Ovary (tissue), 3 donors: ENCODE measurements at regions not wholly inside any gene's neighbourhood (a gene's known extent, or its start where the extent isn't known, plus 50 kb on each side); places are given as distances from the start of the nearest gene placed in this dataset.

Source experiments
- POLR2A ChIP-seq: fragments of 450-650 bp; IDR thresholded peaks from one replicate; pipeline ENCODE4 v1.6.1; 2017; ENCODE audit warnings: antibody characterized with exemption, mild to moderate bottlenecking, moderate library complexity
- TF ChIP-seq, protein P1 (sequence below), 3 donors: fragments of 450-650 bp in 2 of 3; fragments of 200-600 bp in 1 of 3; IDR thresholded peaks; one replicate each; pipeline versions ENCODE4 v1.5.1 to v1.8.0; 2016 to 2022; ENCODE audit warnings: antibody characterized with exemption in 3 of 3, mild to moderate bottlenecking in 1 of 3
- donor health status: DM: no; HTN: no; CAD: no.

GRCh38 chr20:41770965-41771364, 152.8 kb upstream of the CHD6 start:
- TF ChIP-seq, protein P1, sequence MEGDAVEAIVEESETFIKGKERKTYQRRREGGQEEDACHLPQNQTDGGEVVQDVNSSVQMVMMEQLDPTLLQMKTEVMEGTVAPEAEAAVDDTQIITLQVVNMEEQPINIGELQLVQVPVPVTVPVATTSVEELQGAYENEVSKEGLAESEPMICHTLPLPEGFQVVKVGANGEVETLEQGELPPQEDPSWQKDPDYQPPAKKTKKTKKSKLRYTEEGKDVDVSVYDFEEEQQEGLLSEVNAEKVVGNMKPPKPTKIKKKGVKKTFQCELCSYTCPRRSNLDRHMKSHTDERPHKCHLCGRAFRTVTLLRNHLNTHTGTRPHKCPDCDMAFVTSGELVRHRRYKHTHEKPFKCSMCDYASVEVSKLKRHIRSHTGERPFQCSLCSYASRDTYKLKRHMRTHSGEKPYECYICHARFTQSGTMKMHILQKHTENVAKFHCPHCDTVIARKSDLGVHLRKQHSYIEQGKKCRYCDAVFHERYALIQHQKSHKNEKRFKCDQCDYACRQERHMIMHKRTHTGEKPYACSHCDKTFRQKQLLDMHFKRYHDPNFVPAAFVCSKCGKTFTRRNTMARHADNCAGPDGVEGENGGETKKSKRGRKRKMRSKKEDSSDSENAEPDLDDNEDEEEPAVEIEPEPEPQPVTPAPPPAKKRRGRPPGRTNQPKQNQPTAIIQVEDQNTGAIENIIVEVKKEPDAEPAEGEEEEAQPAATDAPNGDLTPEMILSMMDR (IDR thresholded peaks at IDR 0.05), result no peak
- TF ChIP-seq POLR2A, result no peak
